WI38 (cell line): ENCODE measurements at regions not wholly inside any gene's neighbourhood (a gene's known extent, or its start where the extent isn't known, plus 50 kb on each side); places are given as distances from the start of the nearest gene placed in this dataset.

ENCODE experiments used
- H3K4me3 ChIP-seq: 2 replicates; pipeline ENCODE4 v1.5.1; 2011; ENCODE audit warnings: low read depth, mild to moderate bottlenecking, control low read depth, low read length
- CTCF ChIP-seq: IDR thresholded peaks from 2 replicates; pipeline ENCODE4 v1.5.1; 2012; ENCODE audit warnings: low read depth, mild to moderate bottlenecking, control low read depth, low read length

- H3K4me3 ChIP-seq, result no peak overlapping the region
- no peak for TF ChIP-seq CTCF
These were observed 2309.8 kb upstream of the WWC1 start for GRCh38 chr5:165981671-165982070.

GRCh38 chr5:165996201-165996875 lies 2295.1 kb upstream of the WWC1 start:
- no peak for TF ChIP-seq CTCF
- no peak overlapping the region for H3K4me3 ChIP-seq

GRCh38 chr5:165999693-166000320 lies 2291.6 kb upstream of the WWC1 start:
- no peak overlapping the region for H3K4me3 ChIP-seq
- no peak for TF ChIP-seq CTCF

DNA sequence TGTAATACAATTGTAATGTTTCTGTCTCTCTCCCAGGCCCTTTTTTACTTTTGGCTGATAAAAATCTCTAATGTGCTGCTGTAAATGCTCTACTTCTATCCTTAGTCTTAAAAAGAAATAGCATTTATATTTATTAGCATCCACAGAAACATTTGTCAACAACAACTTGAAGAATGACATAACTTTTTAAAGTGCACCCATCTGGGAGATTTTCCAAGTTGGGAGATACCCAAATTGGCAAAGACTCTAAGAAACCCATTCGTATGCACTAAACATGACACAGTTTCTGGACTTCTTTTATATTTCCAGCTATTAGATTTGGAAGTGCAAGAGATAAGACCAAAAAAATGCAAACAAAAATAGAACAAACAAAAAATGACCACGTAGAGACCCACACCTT lies 2287.4 kb upstream of the WWC1 start:
- H3K4me3 ChIP-seq, result no peak overlapping the region
- TF ChIP-seq CTCF, result no peak

GRCh38 chr5:166013415-166013814 lies 2278.0 kb upstream of the WWC1 start:
- TF ChIP-seq CTCF, result no peak

GRCh38 chr5:166014256-166014655 lies 2277.2 kb upstream of the WWC1 start:
- TF ChIP-seq CTCF, result no peak
- no peak overlapping the region for H3K4me3 ChIP-seq

More at GRCh38 chr5:166013415-166013814, 2278.0 kb upstream of the WWC1 start:
- no peak overlapping the region for H3K4me3 ChIP-seq

DNA sequence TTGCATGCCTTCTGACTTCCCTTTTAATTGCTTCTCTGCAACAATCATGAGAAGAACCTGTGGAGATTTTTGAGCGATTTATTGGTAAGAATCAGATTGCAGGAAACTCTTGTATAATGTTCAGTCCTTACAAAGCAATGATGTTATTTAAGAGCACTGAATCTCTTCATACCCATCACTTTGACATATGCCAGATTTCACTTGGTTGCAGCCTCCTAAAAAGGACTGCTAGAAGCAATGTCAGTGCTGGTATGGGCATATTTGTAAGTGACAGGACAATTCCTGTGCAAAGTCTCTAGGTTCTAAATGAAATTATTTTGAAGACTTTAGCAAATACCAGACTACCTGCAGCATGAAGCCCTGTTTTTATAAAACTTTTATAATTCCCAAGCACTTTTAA lies 2272.7 kb upstream of the WWC1 start:
- no peak overlapping the region for H3K4me3 ChIP-seq

More for the DNA sequence above, 2272.7 kb upstream of the WWC1 start:
- no peak for TF ChIP-seq CTCF
